Colonic mucosa (tissue), 4 donors: ENCODE measurements at regions not wholly inside any gene's neighbourhood (a gene's known extent, or its start where the extent isn't known, plus 50 kb on each side); places are given as distances from the start of the nearest gene placed in this dataset.

Experiments used
- DNase-seq: peaks from one replicate; pipeline ENCODE4 v3.0.0-alpha.2; 2020
- H3K27ac ChIP-seq: fragments of 200-600 bp; one replicate; pipeline ENCODE4 v1.8.0; 2021
- H3K27me3 ChIP-seq: fragments of 200-600 bp; one replicate; pipeline ENCODE4 v1.8.0; 2021
- H3K36me3 ChIP-seq: fragments of 200-600 bp; one replicate; pipeline ENCODE4 v1.8.0; 2021
- H3K4me1 ChIP-seq: fragments of 200-600 bp; one replicate; pipeline ENCODE4 v1.8.0; 2021; ENCODE audit warnings: mild to moderate bottlenecking
- H3K4me3 ChIP-seq: fragments of 200-600 bp; one replicate; pipeline ENCODE4 v1.8.0; 2021
- H3K9ac ChIP-seq, 2 donors: one replicate each; pipeline ENCODE4 v1.7.0; 2013; ENCODE audit warnings: control low read depth in 2 of 2, low read depth in 2 of 2, low read length in 2 of 2
- H3K9me3 ChIP-seq: fragments of 200-600 bp; one replicate; pipeline ENCODE4 v1.8.0; 2021
- CTCF ChIP-seq: fragments of 200-600 bp; IDR thresholded peaks from one replicate; pipeline ENCODE4 v1.8.0; 2022; ENCODE audit warnings: antibody characterized with exemption, mild to moderate bottlenecking
- intact Hi-C: fragments of 100-400 bp; cut with DNase I; formaldehyde crosslinking; loops from one replicate; pipeline ENCODE4 v1.14.1; 2022
- donor health status: healthy.
- donor health status: DM: no; HTN: no; CAD: no.
- donor health status: DM: no; HTN: no; CAD: no.

DNA sequence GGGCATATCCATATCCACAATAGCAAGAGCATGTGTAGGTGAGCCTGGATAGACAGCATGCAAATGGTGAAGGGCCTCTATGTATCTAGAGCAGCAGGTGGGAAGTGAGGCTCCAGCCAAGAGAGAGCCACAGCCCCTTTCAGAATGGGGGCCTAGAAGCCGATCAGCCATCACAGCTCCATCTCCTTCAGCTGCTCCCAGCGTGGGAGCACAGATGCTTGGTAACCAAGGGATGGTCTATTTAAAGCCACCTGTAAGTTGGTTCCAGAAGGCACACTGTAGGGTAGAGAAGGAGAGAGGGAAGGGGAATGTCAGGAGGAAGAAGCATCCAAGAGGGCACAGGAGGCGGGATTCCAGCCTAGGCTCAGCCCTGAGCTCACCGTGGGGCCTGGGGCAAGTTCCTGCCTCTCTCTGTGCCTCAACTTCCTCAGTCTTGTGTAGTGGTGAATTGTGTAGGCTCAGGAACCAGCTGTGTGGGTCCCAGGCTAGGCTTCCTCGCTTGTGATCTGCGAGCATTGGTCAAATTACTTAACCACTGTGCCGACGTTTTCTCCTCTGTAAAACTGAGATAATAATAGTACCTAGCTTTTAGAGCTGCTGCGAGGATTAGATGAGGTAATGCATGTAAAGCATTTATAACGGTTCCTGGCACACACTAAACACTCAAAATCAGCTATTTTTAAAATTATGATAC, 122.9 kb upstream of the NAV2 start:
- no peak overlapping the region for H3K9ac ChIP-seq
- TF ChIP-seq CTCF: no peak
- no peak overlapping the region for H3K27ac ChIP-seq
- intact Hi-C loops: no loop called here
- DNase-seq: no peak
- H3K4me3 ChIP-seq: no peak overlapping the region
- H3K4me1 ChIP-seq: no peaks in the 10 kb centered on the region
- H3K9me3 ChIP-seq: no peaks in the 10 kb centered on the region
- H3K36me3 ChIP-seq: no peaks in the 10 kb centered on the region
- H3K27me3 ChIP-seq: no peaks in the 10 kb centered on the region

- Histone ChIP-seq H3K9me3 (no peaks in the 10 kb centered on the region), H3K27ac (no peak overlapping the region), H3K36me3 (no peaks in the 10 kb centered on the region), H3K9ac (no peak overlapping the region), H3K27me3 (no peaks in the 10 kb centered on the region), H3K4me3 (no peak overlapping the region), H3K4me1 (no peaks in the 10 kb centered on the region)
- no peak for DNase-seq
- intact Hi-C loops: no loop called here
- no peak for TF ChIP-seq CTCF
These were observed 124.7 kb upstream of the NAV2 start for GRCh38 chr11:19587979-19588378.

DNA sequence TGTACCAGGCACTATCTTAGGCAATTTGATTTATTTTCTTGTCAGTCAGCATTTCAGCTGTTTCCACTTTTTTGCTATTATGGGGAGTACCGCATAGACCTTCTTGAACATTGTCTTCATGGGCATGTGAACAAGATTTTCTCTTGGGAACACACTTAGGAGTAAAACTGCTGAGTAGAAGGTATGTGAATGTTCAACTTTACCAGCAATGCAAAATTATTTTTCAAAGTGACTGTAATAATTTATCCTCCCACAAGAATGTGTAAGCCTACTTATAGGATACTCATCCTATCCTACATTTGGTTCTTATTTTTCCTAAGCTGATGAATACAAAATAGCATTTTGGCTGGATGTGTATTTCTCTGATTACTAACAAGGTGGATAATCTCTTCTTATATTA, 132.0 kb upstream of the NAV2 start:
- no peak for TF ChIP-seq CTCF
- Histone ChIP-seq H3K9ac (no peak overlapping the region), H3K27ac (no peak overlapping the region), H3K4me1 (no peaks in the 10 kb centered on the region), H3K36me3 (no peaks in the 10 kb centered on the region), H3K4me3 (no peak overlapping the region), H3K9me3 (no peaks in the 10 kb centered on the region), H3K27me3 (no peaks in the 10 kb centered on the region)
- intact Hi-C loops: no loop called here
- no peak for DNase-seq

- Histone ChIP-seq H3K9ac (no peak overlapping the region), H3K27me3 (no peaks in the 10 kb centered on the region), H3K9me3 (no peaks in the 10 kb centered on the region), H3K4me3 (no peak overlapping the region), H3K4me1 (no peaks in the 10 kb centered on the region), H3K27ac (no peak overlapping the region), H3K36me3 (no peaks in the 10 kb centered on the region)
- TF ChIP-seq CTCF: no peak
- no peak for DNase-seq
- intact Hi-C loops: no loop called here
These were observed 132.7 kb upstream of the NAV2 start for GRCh38 chr11:19579957-19580356.

GRCh38 chr11:19578871-19579270, 133.8 kb upstream of the NAV2 start:
- Histone ChIP-seq H3K27ac (no peak overlapping the region), H3K4me3 (no peak overlapping the region), H3K36me3 (no peaks in the 10 kb centered on the region), H3K27me3 (no peaks in the 10 kb centered on the region), H3K9ac (no peak overlapping the region), H3K9me3 (no peaks in the 10 kb centered on the region), H3K4me1 (no peaks in the 10 kb centered on the region)
- no peak for DNase-seq
- intact Hi-C loops: no loop called here
- TF ChIP-seq CTCF: no peak
